CD4-positive, CD25-positive, alpha-beta regulatory T cell (primary cell): ENCODE measurements at regions not wholly inside any gene's neighbourhood (a gene's known extent, or its start where the extent isn't known, plus 50 kb on each side); places are given as distances from the start of the nearest gene placed in this dataset.

Source experiments
- ATAC-seq, 2 donors: fragments of 150-1000 bp; cut with Tn5 transposase; one replicate each; pipeline ENCODE4 v1.10.0; 2021; ENCODE audit warnings: low read depth in 2 of 2, moderate number of reproducible peaks in 2 of 2, moderate library complexity in 1 of 2
- DNase-seq, 3 donors: peaks; one replicate each; pipeline versions ENCODE4 v3.0.0 to v3.0.0-alpha.2; 2012 to 2022; ENCODE audit warnings: mixed read lengths in 1 of 3
- H3K27ac ChIP-seq: one replicate; pipeline ENCODE4 v1.7.0; 2013; ENCODE audit warnings: mild to moderate bottlenecking, low read length; ENCODE audit not compliant: insufficient read depth, poor library complexity, severe bottlenecking
- H3K27me3 ChIP-seq: one replicate; pipeline ENCODE4 v1.7.0; 2013; ENCODE audit warnings: low read length; ENCODE audit not compliant: control insufficient read depth, insufficient read depth
- H3K36me3 ChIP-seq: one replicate; pipeline ENCODE4 v1.7.0; 2013; ENCODE audit warnings: mild to moderate bottlenecking, low read length, moderate library complexity; ENCODE audit not compliant: control insufficient read depth, insufficient read depth
- H3K4me1 ChIP-seq: 2 replicates; pipeline ENCODE4 v1.7.0; 2013; ENCODE audit warnings: mild to moderate bottlenecking, low read length; ENCODE audit not compliant: insufficient read depth, control insufficient read depth, poor library complexity, severe bottlenecking
- H3K4me3 ChIP-seq: one replicate; pipeline ENCODE4 v1.7.0; 2013; ENCODE audit warnings: low read depth, mild to moderate bottlenecking, low read length, moderate library complexity
- H3K9me3 ChIP-seq, 2 experiments: 1 replicate in 1 of 2; 2 replicates in 1 of 2; pipeline ENCODE4 v1.7.0; 2013; ENCODE audit warnings: low read length in 2 of 2, mild to moderate bottlenecking in 1 of 2, moderate library complexity in 1 of 2; ENCODE audit not compliant: control insufficient read depth in 2 of 2
- H3K27ac Mint-ChIP-seq, 3 donors: one replicate each; pipeline ENCODE4 v1.8.0; 2020 to 2022; ENCODE audit warnings: mild to moderate bottlenecking in 3 of 3, mixed read lengths in 3 of 3, moderate library complexity in 2 of 3
- H3K27me3 Mint-ChIP-seq: one replicate; pipeline ENCODE4 v1.8.0; 2022; ENCODE audit warnings: mild to moderate bottlenecking, mixed read lengths
- H3K36me3 Mint-ChIP-seq: one replicate; pipeline ENCODE4 v1.8.0; 2020; ENCODE audit warnings: mixed read lengths
- H3K4me1 Mint-ChIP-seq, 4 donors: one replicate each; pipeline ENCODE4 v1.8.0; 2020 to 2022; ENCODE audit warnings: mixed read lengths in 4 of 4, mild to moderate bottlenecking in 1 of 4
- H3K4me3 Mint-ChIP-seq, 4 donors: one replicate each; pipeline ENCODE4 v1.8.0; 2020 to 2022; ENCODE audit warnings: mild to moderate bottlenecking in 4 of 4, mixed read lengths in 4 of 4, moderate library complexity in 3 of 4
- H3K9me3 Mint-ChIP-seq, 7 donors: one replicate each; pipeline ENCODE4 v1.8.0; 2020 to 2022; ENCODE audit warnings: mixed read lengths in 7 of 7, mild to moderate bottlenecking in 3 of 7, moderate library complexity in 2 of 7

- Mint-ChIP-seq H3K36me3 (no peaks in the 10 kb centered on the region), H3K4me1 (no peaks in the 10 kb centered on the region), H3K27ac (no peak overlapping the region), H3K9me3 (peaks cover 0 to 25% (median 7%) of the 10 kb centered on the region in 7 donors), H3K4me3 (no peak overlapping the region), H3K27me3 (no peaks in the 10 kb centered on the region)
- Histone ChIP-seq H3K4me3 (no peak overlapping the region), H3K9me3 (peaks cover 0 to 14% of the 10 kb centered on the region in 2 experiments), H3K27ac (no peak overlapping the region), H3K4me1 (no peaks in the 10 kb centered on the region), H3K36me3 (no peaks in the 10 kb centered on the region), H3K27me3 (no peaks in the 10 kb centered on the region)
- DNase-seq, result no peak
- ATAC-seq, result no peak
Observed at GRCh38 chr5:51732304-51732703, 349.1 kb downstream of the ISL1 start.

GRCh38 chr5:51734677-51735076, 351.4 kb downstream of the ISL1 start:
- H3K4me1 ChIP-seq, result no peaks in the 10 kb centered on the region
- no peaks in the 10 kb centered on the region for H3K4me1 Mint-ChIP-seq

GRCh38 chr5:51746023-51746422, 362.8 kb downstream of the ISL1 start:
- no peak overlapping the region for H3K4me3 ChIP-seq
- DNase-seq (no peak), ATAC-seq (no peak)
- no peak overlapping the region for H3K4me3 Mint-ChIP-seq
- H3K27me3 ChIP-seq, result no peaks in the 10 kb centered on the region
- no peaks in the 10 kb centered on the region for H3K27me3 Mint-ChIP-seq
- H3K36me3 ChIP-seq, result no peaks in the 10 kb centered on the region
- H3K4me1 ChIP-seq, result no peaks in the 10 kb centered on the region
- no peaks in the 10 kb centered on the region for H3K9me3 ChIP-seq
- H3K4me1 Mint-ChIP-seq, result no peaks in the 10 kb centered on the region
- no peak overlapping the region for H3K27ac Mint-ChIP-seq
- no peaks in the 10 kb centered on the region for H3K36me3 Mint-ChIP-seq
- no peak overlapping the region for H3K27ac ChIP-seq
- H3K9me3 Mint-ChIP-seq, result peaks cover 0 to 19% (median 8%) of the 10 kb centered on the region in 7 donors

More at GRCh38 chr5:51734677-51735076, 351.4 kb downstream of the ISL1 start:
- H3K9me3 ChIP-seq, result peaks cover 0 to 14% of the 10 kb centered on the region in 2 experiments
- peaks cover 0 to 22% (median 4%) of the 10 kb centered on the region in 7 donors for H3K9me3 Mint-ChIP-seq
- DNase-seq (no peak), ATAC-seq (no peak)
- H3K4me3 ChIP-seq, result no peak overlapping the region
- H3K36me3 ChIP-seq, result no peaks in the 10 kb centered on the region
- H3K27ac ChIP-seq, result no peak overlapping the region
- H3K27me3 Mint-ChIP-seq, result no peaks in the 10 kb centered on the region
- H3K36me3 Mint-ChIP-seq, result no peaks in the 10 kb centered on the region
- no peak overlapping the region for H3K27ac Mint-ChIP-seq
- no peaks in the 10 kb centered on the region for H3K27me3 ChIP-seq
- H3K4me3 Mint-ChIP-seq, result no peak overlapping the region

GRCh38 chr5:51748647-51749046, 365.4 kb downstream of the ISL1 start:
- no peaks in the 10 kb centered on the region for H3K4me1 ChIP-seq
- DNase-seq (no peak), ATAC-seq (no peak)
- no peaks in the 10 kb centered on the region for H3K36me3 ChIP-seq
- H3K36me3 Mint-ChIP-seq, result no peaks in the 10 kb centered on the region
- no peak overlapping the region for H3K4me3 ChIP-seq
- H3K9me3 Mint-ChIP-seq, result peaks cover 1 to 22% (median 4%) of the 10 kb centered on the region in 7 donors
- H3K4me1 Mint-ChIP-seq, result no peaks in the 10 kb centered on the region
- H3K27me3 Mint-ChIP-seq, result no peaks in the 10 kb centered on the region
- no peak overlapping the region for H3K27ac ChIP-seq
- H3K4me3 Mint-ChIP-seq, result no peak overlapping the region
- no peaks in the 10 kb centered on the region for H3K27me3 ChIP-seq
- H3K27ac Mint-ChIP-seq, result no peak overlapping the region
- no peaks in the 10 kb centered on the region for H3K9me3 ChIP-seq
